HG02610 (cell line): ENCODE measurements at regions not wholly inside any gene's neighbourhood (a gene's known extent, or its start where the extent isn't known, plus 50 kb on each side); places are given as distances from the start of the nearest gene placed in this dataset.

ENCODE experiments used
- ATAC-seq: cut with Tn5 transposase; IDR thresholded peaks from one replicate; pipeline ENCODE4 v1.9.1; 2021; ENCODE audit warnings: mild to moderate bottlenecking, moderate library complexity; ENCODE audit not compliant: unreplicated experiment

GRCh38 chr5:105409695-105410094, 1847.1 kb upstream of the NUDT12 start:
- ATAC-seq, result no peak

GRCh38 chr5:105407200-105407599, 1844.6 kb upstream of the NUDT12 start:
- no peak for ATAC-seq

- no peak for ATAC-seq
Measured at GRCh38 chr5:105397749-105398148, 1835.2 kb upstream of the NUDT12 start.

- ATAC-seq, result no peak
Measured at GRCh38 chr5:105392710-105393149, 1830.1 kb upstream of the NUDT12 start.

GRCh38 chr5:105392122-105392709, 1829.6 kb upstream of the NUDT12 start:
- ATAC-seq, result no peak

- no peak for ATAC-seq
Measured at GRCh38 chr5:105380126-105380525, 1817.5 kb upstream of the NUDT12 start.

GRCh38 chr5:105371169-105371568, 1808.6 kb upstream of the NUDT12 start:
- ATAC-seq, result no peak

GRCh38 chr5:105350486-105351140, 1788.0 kb upstream of the NUDT12 start:
- ATAC-seq, result no peak

- no peak for ATAC-seq
Measured at GRCh38 chr5:105331558-105331957, 1769.0 kb upstream of the NUDT12 start.

- ATAC-seq, result no peak
Measured at GRCh38 chr5:105330185-105330584, 1767.6 kb upstream of the NUDT12 start.

- no peak for ATAC-seq
Measured at GRCh38 chr5:105304859-105305258, 1742.3 kb upstream of the NUDT12 start.

- no peak for ATAC-seq
Measured at GRCh38 chr5:105288946-105289345, 1726.4 kb upstream of the NUDT12 start.

- ATAC-seq, result no peak
Measured at GRCh38 chr5:105283134-105283533, 1720.5 kb upstream of the NUDT12 start.

- ATAC-seq, result no peak
Measured at GRCh38 chr5:105274079-105274478, 1711.5 kb upstream of the NUDT12 start.

GRCh38 chr5:105263515-105263914, 1700.9 kb upstream of the NUDT12 start:
- no peak for ATAC-seq

- no peak for ATAC-seq
Measured at GRCh38 chr5:105259581-105260217, 1697.1 kb upstream of the NUDT12 start.

GRCh38 chr5:105238561-105238960, 1676.0 kb upstream of the NUDT12 start:
- ATAC-seq, result no peak

GRCh38 chr5:105230516-105231157, 1668.0 kb upstream of the NUDT12 start:
- no peak for ATAC-seq

- no peak for ATAC-seq
Measured at GRCh38 chr5:105218018-105218417, 1655.4 kb upstream of the NUDT12 start.

GRCh38 chr5:105213078-105213477, 1650.5 kb upstream of the NUDT12 start:
- ATAC-seq, result no peak

GRCh38 chr5:105207066-105207465, 1644.5 kb upstream of the NUDT12 start:
- ATAC-seq, result no peak

GRCh38 chr5:105197531-105197930, 1634.9 kb upstream of the NUDT12 start:
- no peak for ATAC-seq
